Astrocyte (in vitro differentiated cells and primary cell): ENCODE measurements at regions not wholly inside any gene's neighbourhood (a gene's known extent, or its start where the extent isn't known, plus 50 kb on each side); places are given as distances from the start of the nearest gene placed in this dataset.

Experiments
- CTCF ChIP-seq: IDR thresholded peaks from 2 replicates; pipeline ENCODE4 v1.5.1; 2011; ENCODE audit warnings: low read depth, mild to moderate bottlenecking, inconsistent platforms, low read length, moderate library complexity; ENCODE audit not compliant: insufficient read depth
- EZH2 ChIP-seq: IDR thresholded peaks from 2 replicates; pipeline ENCODE4 v1.6.1; 2012; ENCODE audit warnings: mild to moderate bottlenecking, low read length, inconsistent platforms; ENCODE audit not compliant: insufficient read depth

GRCh38 chr17:79438546-79439334 lies 172.1 kb downstream of the RBFOX3 start:
- TF ChIP-seq CTCF (no peak), EZH2 (no peak)
